Liver (tissue), 8 donors: ENCODE measurements at regions not wholly inside any gene's neighbourhood (a gene's known extent, or its start where the extent isn't known, plus 50 kb on each side); places are given as distances from the start of the nearest gene placed in this dataset.

Experiments
- DNase-seq: peaks from one replicate; pipeline ENCODE4 v3.0.0-alpha.2; 2017; ENCODE audit warnings: low spot score
- H3K27ac ChIP-seq, 2 donors: one replicate each; pipeline ENCODE4 v1.7.0; 2013; ENCODE audit warnings: inconsistent platforms in 2 of 2, low read length in 2 of 2, control low read depth in 1 of 2, low read depth in 1 of 2, mild to moderate bottlenecking in 1 of 2
- H3K27me3 ChIP-seq, 4 donors: one replicate each; pipeline versions ENCODE4 v1.6.1 to v1.7.0; 2013; ENCODE audit warnings: low read length in 3 of 4, inconsistent platforms in 1 of 4, mild to moderate bottlenecking in 1 of 4, moderate library complexity in 1 of 4; ENCODE audit not compliant: control insufficient read depth in 4 of 4, insufficient read depth in 4 of 4
- H3K36me3 ChIP-seq, 4 donors: one replicate each; pipeline versions ENCODE4 v1.6.1 to v1.7.0; 2013; ENCODE audit warnings: low read length in 3 of 4, mild to moderate bottlenecking in 3 of 4, low read depth in 1 of 4, moderate library complexity in 1 of 4; ENCODE audit not compliant: control insufficient read depth in 4 of 4, insufficient read depth in 3 of 4
- H3K4me1 ChIP-seq, 4 donors: one replicate each; pipeline versions ENCODE4 v1.6.1 to v1.7.0; 2013; ENCODE audit warnings: low read length in 3 of 4, mild to moderate bottlenecking in 3 of 4, moderate library complexity in 1 of 4; ENCODE audit not compliant: control insufficient read depth in 4 of 4, insufficient read depth in 4 of 4
- H3K4me3 ChIP-seq, 3 donors: one replicate each; pipeline versions ENCODE4 v1.6.1 to v1.7.0; 2013; ENCODE audit warnings: low read length in 3 of 3, control low read depth in 1 of 3, low read depth in 1 of 3, mild to moderate bottlenecking in 1 of 3
- H3K9ac ChIP-seq, 2 donors: one replicate each; pipeline ENCODE4 v1.7.0; 2013; ENCODE audit warnings: low read length in 2 of 2, mild to moderate bottlenecking in 2 of 2, moderate library complexity in 2 of 2, control low read depth in 1 of 2, low read depth in 1 of 2
- H3K9me3 ChIP-seq, 4 donors: one replicate each; pipeline versions ENCODE4 v1.6.1 to v1.7.0; 2013; ENCODE audit warnings: low read length in 3 of 4; ENCODE audit not compliant: control insufficient read depth in 4 of 4
- CTCF ChIP-seq: fragments of 150-350 bp; IDR thresholded peaks from 2 replicates; pipeline ENCODE4 v1.5.1; 2017; ENCODE audit warnings: improper control_type of control experiment, low read depth, low read length; ENCODE audit not compliant: missing input control
- FOXA2 ChIP-seq: IDR thresholded peaks from 2 replicates; pipeline ENCODE4 v1.6.1; 2016; ENCODE audit warnings: antibody characterized with exemption
- HNF4A ChIP-seq, 2 donors: conservative IDR thresholded peaks; 2 replicates each; pipeline ENCODE4 v1.6.1; 2016; ENCODE audit warnings: antibody characterized with exemption in 2 of 2, mild to moderate bottlenecking in 2 of 2
- HNF4G ChIP-seq: IDR thresholded peaks from 2 replicates; pipeline ENCODE4 v1.6.1; 2016; ENCODE audit warnings: antibody characterized with exemption
- JUND ChIP-seq, 2 donors: IDR thresholded peaks; 2 replicates each; pipeline ENCODE4 v1.6.1; 2016; ENCODE audit warnings: antibody characterized with exemption in 2 of 2
- NR2F2 ChIP-seq: IDR thresholded peaks from 2 replicates; pipeline ENCODE4 v1.6.1; 2016; ENCODE audit warnings: antibody characterized with exemption
- RAD21 ChIP-seq, 2 donors: IDR thresholded peaks; 2 replicates each; pipeline ENCODE4 v1.6.1; 2016; ENCODE audit warnings: antibody characterized with exemption in 2 of 2, mild to moderate bottlenecking in 2 of 2
- REST ChIP-seq: IDR thresholded peaks from 2 replicates; pipeline ENCODE4 v1.6.1; 2016; ENCODE audit warnings: antibody characterized with exemption, mild to moderate bottlenecking
- RXRA ChIP-seq, 2 donors: IDR thresholded peaks; 2 replicates each; pipeline ENCODE4 v1.6.1; 2017 to 2018; ENCODE audit warnings: antibody characterized with exemption in 2 of 2, mild to moderate bottlenecking in 1 of 2
- SP1 ChIP-seq: IDR thresholded peaks from 2 replicates; pipeline ENCODE4 v1.6.1; 2018; ENCODE audit warnings: antibody characterized with exemption, mild to moderate bottlenecking
- TAF1 ChIP-seq: conservative IDR thresholded peaks from 2 replicates; pipeline ENCODE4 v1.6.1; 2016; ENCODE audit warnings: antibody characterized with exemption, mild to moderate bottlenecking
- YY1 ChIP-seq: IDR thresholded peaks from 2 replicates; pipeline ENCODE4 v1.6.1; 2016; ENCODE audit warnings: antibody characterized with exemption, mild to moderate bottlenecking
- ZBTB33 ChIP-seq: IDR thresholded peaks from 2 replicates; pipeline ENCODE4 v1.6.1; 2016; ENCODE audit warnings: antibody characterized with exemption
- WGBS: extraction: QIAGEN DNeasy Blood & Tissue Kit; methylation state at CpG from one replicate; pipeline ENCODE4 v1.1.7; 2013; 5-methylcytosine and 5-hydroxymethylcytosine counted together
- donor health status: healthy.
- donor health status: healthy.
- donor health status: healthy.
- donor health status: healthy.
- donor health status: healthy.

- 84% methylated on average over 18 of the region's 18 CpGs for WGBS
- Histone ChIP-seq H3K9ac (no peak overlapping the region), H3K36me3 (no peaks in the 10 kb centered on the region), H3K4me3 (no peak overlapping the region), H3K27ac (no peak overlapping the region), H3K27me3 (peaks cover 0 to 2% (median 0%) of the 10 kb centered on the region in 4 donors), H3K9me3 (peaks cover 0 to 1% (median 0%) of the 10 kb centered on the region in 4 donors), H3K4me1 (no peaks in the 10 kb centered on the region)
- no peak for TF ChIP-seq YY1
- TF ChIP-seq TAF1, result no peak
- TF ChIP-seq FOXA2, result no peak
- TF ChIP-seq REST, result no peak
- no peak for TF ChIP-seq RAD21 (IDR thresholded peaks at IDR 0.05)
- no peak for TF ChIP-seq HNF4G
- no peak for TF ChIP-seq NR2F2
- TF ChIP-seq CTCF, result no peak
- no peak for DNase-seq
Measured at GRCh38 chr2:14255135-14255820, 377.2 kb upstream of the LRATD1 start.

GRCh38 chr2:14256890-14257289 is 375.6 kb upstream of the LRATD1 start:
- Histone ChIP-seq H3K4me1 (no peaks in the 10 kb centered on the region), H3K9ac (no peak overlapping the region), H3K9me3 (peaks cover 0 to 1% (median 0%) of the 10 kb centered on the region in 4 donors), H3K4me3 (no peak overlapping the region), H3K27ac (no peak overlapping the region), H3K27me3 (peaks cover 0 to 2% (median 0%) of the 10 kb centered on the region in 4 donors), H3K36me3 (no peaks in the 10 kb centered on the region)
- no peak for TF ChIP-seq JUND (IDR thresholded peaks at IDR 0.05)
- no peak for TF ChIP-seq SP1
- no peak for TF ChIP-seq RXRA (IDR thresholded peaks at IDR 0.05)
- no peak for TF ChIP-seq HNF4A (conservative IDR thresholded peaks at IDR 0.05)
- TF ChIP-seq RAD21 (IDR thresholded peaks at IDR 0.05), result no peak
- TF ChIP-seq ZBTB33, result no peak
- TF ChIP-seq YY1, result no peak
- WGBS, result 80% methylated on average over 5 of the region's 5 CpGs
- DNase-seq, result no peak
